ENCODE measurements at regions not wholly inside any gene's neighbourhood (a gene's known extent, or its start where the extent isn't known, plus 50 kb on each side); places are given as distances from the start of the nearest gene placed in this dataset.

GRCh38 chr9:89996116-89996515, 391.3 kb downstream of the GADD45G start:
- no peak for DNase-seq (ENCODE audit: low read depth)

- no peak for DNase-seq (ENCODE audit: low read depth)
These were observed 392.0 kb downstream of the GADD45G start for GRCh38 chr9:89996773-89997172.

GRCh38 chr9:89998633-89999032, 393.8 kb downstream of the GADD45G start:
- DNase-seq (ENCODE audit: low read depth) = no peak

GRCh38 chr9:89999176-89999533, 394.3 kb downstream of the GADD45G start:
- no peak for DNase-seq (ENCODE audit: low read depth)

GRCh38 chr9:89999534-90000370, 394.9 kb downstream of the GADD45G start:
- no peak for DNase-seq (ENCODE audit: low read depth)

GRCh38 chr9:90000925-90001324, 396.1 kb downstream of the GADD45G start:
- DNase-seq (ENCODE audit: low read depth) = no peak

- DNase-seq (ENCODE audit: low read depth) = no peak
These were observed 396.9 kb downstream of the GADD45G start for GRCh38 chr9:90001747-90002146.

GRCh38 chr9:90002397-90003271, 397.8 kb downstream of the GADD45G start:
- DNase-seq (ENCODE audit: low read depth) = no peak

GRCh38 chr9:90005388-90005787, 400.6 kb downstream of the GADD45G start:
- DNase-seq (ENCODE audit: low read depth) = no peak

- DNase-seq (ENCODE audit: low read depth) = no peak
These were observed 403.0 kb downstream of the GADD45G start for GRCh38 chr9:90007516-90008440.

GRCh38 chr9:90009447-90009846, 404.6 kb downstream of the GADD45G start:
- DNase-seq (ENCODE audit: low read depth) = no peak

GRCh38 chr9:90010793-90011192, 406.0 kb downstream of the GADD45G start:
- DNase-seq (ENCODE audit: low read depth) = no peak

- DNase-seq (ENCODE audit: low read depth) = no peak
These were observed 408.1 kb downstream of the GADD45G start for GRCh38 chr9:90012949-90013348.

- DNase-seq (ENCODE audit: low read depth) = no peak
These were observed 409.0 kb downstream of the GADD45G start for GRCh38 chr9:90013778-90014177.

- no peak for DNase-seq (ENCODE audit: low read depth)
These were observed 409.6 kb downstream of the GADD45G start for GRCh38 chr9:90014421-90014820.

GRCh38 chr9:90016272-90016671, 411.5 kb downstream of the GADD45G start:
- DNase-seq (ENCODE audit: low read depth) = no peak

GRCh38 chr9:90017679-90018078, 412.9 kb downstream of the GADD45G start:
- DNase-seq (ENCODE audit: low read depth) = no peak

- no peak for DNase-seq (ENCODE audit: low read depth)
These were observed 413.9 kb downstream of the GADD45G start for GRCh38 chr9:90018688-90019087.

GRCh38 chr9:90019626-90020025, 414.8 kb downstream of the GADD45G start:
- no peak for DNase-seq (ENCODE audit: low read depth)

GRCh38 chr9:90020276-90020871, 415.6 kb downstream of the GADD45G start:
- no peak for DNase-seq (ENCODE audit: low read depth)

- DNase-seq (ENCODE audit: low read depth) = no peak
These were observed 416.5 kb downstream of the GADD45G start for GRCh38 chr9:90021216-90021906.

All from T follicular helper cell (primary cell).